HG03025 (cell line): ENCODE measurements at regions not wholly inside any gene's neighbourhood (a gene's known extent, or its start where the extent isn't known, plus 50 kb on each side); places are given as distances from the start of the nearest gene placed in this dataset.
"Not testable (repeated sequence)": the region's sequence is repeated elsewhere in the genome, so short reads cannot be mapped to it uniquely, and the experiment has no call there.

Experiments
- ATAC-seq: cut with Tn5 transposase; IDR thresholded peaks from one replicate; pipeline ENCODE4 v1.9.1; 2021; ENCODE audit warnings: mild to moderate bottlenecking, moderate library complexity; ENCODE audit not compliant: unreplicated experiment, low FRiP score

- not testable (repeated sequence) for ATAC-seq
Observed at GRCh38 chr1:143786381-143786780, 185.4 kb downstream of the FAM72C start.

GRCh38 chr1:143785883-143786282, 185.9 kb downstream of the FAM72C start:
- not testable (repeated sequence) for ATAC-seq

- ATAC-seq, result not testable (repeated sequence)
Observed at GRCh38 chr1:143784239-143784882, 187.4 kb downstream of the FAM72C start.

- not testable (repeated sequence) for ATAC-seq
Observed at GRCh38 chr1:143778178-143778577, 193.6 kb downstream of the FAM72C start.

GRCh38 chr1:143764831-143765230, 207.0 kb downstream of the FAM72C start:
- ATAC-seq, result not testable (repeated sequence)

GRCh38 chr1:143760366-143760765, 211.4 kb downstream of the FAM72C start:
- not testable (repeated sequence) for ATAC-seq

GRCh38 chr1:143755961-143756360, 215.8 kb downstream of the FAM72C start:
- ATAC-seq, result not testable (repeated sequence)

GRCh38 chr1:143748906-143749305, 222.9 kb downstream of the FAM72C start:
- no peak for ATAC-seq

- ATAC-seq, result no peak
Observed at GRCh38 chr1:143736562-143736961, 235.2 kb downstream of the FAM72C start.

- ATAC-seq, result no peak
Observed at GRCh38 chr1:143735764-143736461, 235.9 kb downstream of the FAM72C start.

- ATAC-seq, result not testable (repeated sequence)
Observed at GRCh38 chr1:143734261-143734660, 237.5 kb downstream of the FAM72C start.

GRCh38 chr1:143730890-143731289, 240.9 kb downstream of the FAM72C start:
- ATAC-seq, result not testable (repeated sequence)

- peak; percentile 64 for ATAC-seq
Observed at GRCh38 chr1:143729449-143730111, 242.2 kb downstream of the FAM72C start.

GRCh38 chr1:143728802-143729448, 242.9 kb downstream of the FAM72C start:
- peak; percentile 92 for ATAC-seq

- ATAC-seq, result no peak
Observed at GRCh38 chr1:143727263-143727662, 244.5 kb downstream of the FAM72C start.

GRCh38 chr1:143721024-143721373, 250.8 kb downstream of the FAM72C start:
- ATAC-seq, result no peak

- no peak for ATAC-seq
Observed at GRCh38 chr1:143720087-143721023, 251.4 kb downstream of the FAM72C start.

- ATAC-seq, result no peak
Observed at GRCh38 chr1:143718524-143718923, 253.3 kb downstream of the FAM72C start.

GRCh38 chr1:143718021-143718420, 253.8 kb downstream of the FAM72C start:
- ATAC-seq, result no peak

GRCh38 chr1:143717434-143717833, 254.4 kb downstream of the FAM72C start:
- ATAC-seq, result no peak
